ENCODE measurements at regions not wholly inside any gene's neighbourhood (a gene's known extent, or its start where the extent isn't known, plus 50 kb on each side); places are given as distances from the start of the nearest gene placed in this dataset.

DNA sequence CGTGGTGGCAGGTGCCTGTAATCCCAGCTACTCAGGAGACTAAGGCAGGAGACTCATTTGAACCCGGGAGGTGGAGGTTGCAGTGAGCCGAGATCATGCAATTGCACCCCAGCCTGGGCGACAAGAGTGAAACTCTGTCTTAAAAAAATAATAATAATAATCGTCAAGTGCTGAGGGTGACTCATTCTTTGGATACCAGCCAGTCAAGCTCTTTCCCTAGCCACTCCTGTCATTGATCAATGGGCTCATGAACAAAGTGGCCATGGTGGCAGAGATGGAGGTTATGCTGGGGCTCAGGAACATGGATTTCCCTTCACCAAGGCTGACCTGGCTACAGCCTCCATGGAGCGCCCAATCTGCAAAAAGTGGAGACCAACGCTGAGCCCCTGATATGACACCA lies 94.5 kb upstream of the HAAO start:
- no peak for DNase-seq

GRCh38 chr2:42882756-42883155 lies 90.4 kb upstream of the HAAO start:
- DNase-seq = no peak

DNA sequence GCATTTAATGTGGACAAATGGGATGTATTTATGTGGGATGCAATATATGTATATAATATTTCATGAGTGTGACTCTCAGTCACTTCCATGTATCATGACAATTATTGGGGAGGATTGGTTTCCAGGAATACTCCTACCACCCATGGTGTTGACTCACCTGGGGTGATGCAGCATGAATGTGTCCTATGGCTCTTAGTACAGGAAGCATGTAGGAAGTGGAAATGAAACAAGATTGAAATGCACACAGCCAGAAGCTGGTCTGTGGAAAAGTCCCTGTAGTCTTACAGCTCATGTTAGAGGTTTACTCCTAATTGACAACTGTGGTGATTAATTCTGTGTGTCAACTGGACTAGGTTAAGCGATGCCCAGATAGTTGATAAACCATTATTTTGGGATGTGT lies 89.3 kb upstream of the HAAO start:
- no peak for DNase-seq

DNA sequence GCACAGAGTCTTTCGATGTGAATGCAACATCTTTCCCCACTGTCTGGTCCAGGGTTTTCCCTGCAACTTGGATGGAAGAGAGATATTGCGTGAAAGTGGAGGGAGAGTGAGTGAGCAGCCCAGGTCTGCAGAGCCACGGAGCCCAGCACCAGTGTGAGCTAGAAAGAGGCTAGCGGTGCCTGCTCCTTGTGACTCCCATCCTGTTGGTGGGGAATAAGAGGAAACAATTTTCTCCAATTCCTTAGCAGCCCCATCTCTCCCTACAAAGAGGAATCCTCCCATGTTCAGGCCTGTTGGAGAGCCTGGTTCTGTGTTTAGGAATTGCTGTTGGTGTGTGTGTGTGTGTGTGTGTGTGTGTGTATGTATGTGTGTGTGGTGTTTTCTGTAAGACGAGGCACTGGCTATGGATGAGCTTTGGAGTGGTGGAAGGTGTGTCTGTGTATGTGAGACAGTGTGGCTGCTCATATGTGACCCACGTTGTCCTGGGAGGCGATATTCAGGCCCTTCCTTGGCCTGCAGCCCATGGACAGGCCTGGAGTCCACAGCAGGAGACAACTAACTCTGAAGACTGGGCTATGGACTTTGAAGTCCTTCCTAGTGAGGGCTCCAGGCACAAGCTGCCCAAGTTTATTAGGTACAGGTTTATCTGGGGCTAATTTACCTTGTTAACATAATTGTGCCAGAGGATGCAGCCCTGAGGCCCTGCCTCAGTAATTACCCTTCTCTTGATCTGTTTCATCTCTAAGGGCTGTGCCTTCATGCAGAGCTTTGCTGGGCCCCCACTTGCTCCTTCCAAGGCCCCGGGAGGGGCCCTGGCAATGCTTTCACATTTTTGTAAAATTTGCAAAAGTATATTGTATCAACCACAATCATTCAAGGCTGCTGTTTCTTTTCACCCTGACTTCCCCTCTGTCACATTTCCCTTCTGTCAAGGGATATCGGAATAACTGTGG lies 88.6 kb upstream of the HAAO start:
- DNase-seq = no peak

DNA sequence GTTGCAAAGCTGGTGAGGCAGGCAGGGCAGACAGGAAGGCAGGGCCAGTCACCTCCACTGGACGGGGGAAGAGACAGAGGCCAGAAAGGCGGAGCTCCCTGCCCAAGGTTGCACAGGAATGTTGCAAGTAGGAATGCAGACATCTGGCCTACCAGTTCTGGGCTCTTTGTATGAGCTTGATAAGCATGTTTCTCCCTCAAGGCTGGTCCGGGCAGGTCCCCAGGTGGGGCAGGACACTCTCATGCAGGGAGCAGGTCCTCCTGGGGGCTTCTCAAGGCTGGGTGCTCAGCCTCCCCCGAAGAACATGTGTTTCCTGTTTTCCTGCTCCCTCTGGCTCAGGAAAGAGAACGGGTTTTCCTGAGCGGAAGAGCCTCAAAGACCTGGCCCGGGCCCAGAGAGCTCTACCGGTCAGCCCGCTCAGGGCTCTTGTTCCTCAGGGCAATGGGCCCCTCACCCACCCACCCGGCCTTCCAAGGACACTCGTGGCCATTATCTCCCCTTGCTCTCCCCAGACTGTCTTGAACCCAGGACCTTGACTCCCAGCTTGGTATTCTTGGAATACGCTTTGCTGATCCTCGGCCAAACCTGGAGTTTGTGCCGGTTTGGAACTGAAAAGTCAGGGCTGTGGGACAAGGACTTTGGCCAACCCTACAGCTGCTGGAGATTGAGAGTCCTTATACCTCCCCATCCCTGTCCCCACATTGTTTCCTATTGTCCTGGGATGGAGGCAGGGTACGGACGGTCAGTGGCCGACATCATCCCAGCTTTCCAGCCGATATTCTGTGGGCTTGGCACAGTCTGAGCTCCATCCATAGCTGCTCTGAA lies 87.7 kb upstream of the HAAO start:
- DNase-seq = no peak

DNA sequence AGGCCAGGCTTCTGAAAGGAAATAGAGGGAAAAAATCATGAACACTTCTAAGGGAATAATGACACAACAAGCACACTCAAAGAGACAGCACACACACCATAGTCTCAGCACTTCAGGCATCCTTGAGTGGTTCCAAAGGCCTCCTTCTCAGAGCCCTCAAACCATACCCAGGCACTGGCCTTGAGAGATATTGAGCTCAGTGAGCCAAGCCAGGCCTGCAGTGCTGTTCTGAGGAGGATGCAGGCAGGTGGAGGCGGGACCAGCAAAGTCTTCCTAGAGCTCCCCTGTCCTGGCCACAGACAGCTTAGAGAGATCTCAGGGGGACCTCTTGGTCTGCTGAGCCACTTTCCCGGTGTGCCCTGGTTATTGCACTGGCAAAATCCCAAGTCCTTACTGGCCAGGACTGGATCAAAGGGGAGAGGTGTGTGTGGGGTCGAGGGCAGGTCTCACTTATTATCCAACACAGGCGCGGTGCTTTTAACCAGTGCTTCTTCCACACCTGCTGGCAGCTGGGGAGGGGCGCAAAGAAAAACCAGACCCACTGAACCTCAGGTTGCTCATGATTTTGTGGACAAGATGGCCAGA lies 86.8 kb upstream of the HAAO start:
- no peak for DNase-seq

DNA sequence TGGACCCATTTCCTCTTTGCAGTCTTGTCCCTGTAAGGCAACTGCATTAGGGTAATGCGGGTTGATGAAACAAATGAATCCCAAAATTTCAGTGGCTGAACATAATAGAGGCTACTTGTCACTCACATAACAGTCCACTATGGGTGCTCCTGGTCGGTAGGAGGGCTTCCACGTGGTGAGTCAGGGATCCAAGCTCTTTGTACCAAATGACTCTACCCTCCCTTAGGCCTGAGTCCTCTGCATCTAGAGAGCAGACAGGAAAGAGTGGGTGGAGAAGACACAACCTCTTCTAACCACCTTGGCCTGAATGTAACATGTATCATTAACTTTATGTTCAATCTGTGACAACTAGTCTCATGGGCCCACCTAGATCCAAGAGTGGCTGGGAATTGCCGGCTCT lies 86.2 kb upstream of the HAAO start:
- no peak for DNase-seq

GRCh38 chr2:42877936-42878335 lies 85.6 kb upstream of the HAAO start:
- no peak for DNase-seq

- DNase-seq = no peak
Measured at GRCh38 chr2:42877511-42877910, 85.1 kb upstream of the HAAO start.

DNA sequence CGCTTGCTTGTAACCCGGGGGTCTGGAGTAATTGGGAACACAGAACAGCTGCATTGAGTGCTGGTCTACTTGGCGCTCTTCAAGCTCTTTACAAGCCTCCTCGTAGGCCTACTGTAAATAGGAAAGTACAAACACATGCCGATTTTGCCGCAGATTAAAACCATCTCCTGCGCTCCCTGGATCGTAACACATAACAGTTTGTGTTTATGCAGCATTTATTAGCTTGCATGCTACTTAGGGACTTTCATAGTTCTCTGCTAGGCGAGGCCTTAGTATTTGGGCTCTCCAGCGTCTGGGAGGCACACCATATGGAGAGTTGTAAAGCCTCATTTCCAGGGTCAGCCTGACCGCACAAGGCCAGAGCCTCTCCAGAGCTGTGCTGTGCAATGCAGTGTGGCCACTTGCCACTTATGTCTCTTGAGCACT lies 84.0 kb upstream of the HAAO start:
- DNase-seq = no peak

DNA sequence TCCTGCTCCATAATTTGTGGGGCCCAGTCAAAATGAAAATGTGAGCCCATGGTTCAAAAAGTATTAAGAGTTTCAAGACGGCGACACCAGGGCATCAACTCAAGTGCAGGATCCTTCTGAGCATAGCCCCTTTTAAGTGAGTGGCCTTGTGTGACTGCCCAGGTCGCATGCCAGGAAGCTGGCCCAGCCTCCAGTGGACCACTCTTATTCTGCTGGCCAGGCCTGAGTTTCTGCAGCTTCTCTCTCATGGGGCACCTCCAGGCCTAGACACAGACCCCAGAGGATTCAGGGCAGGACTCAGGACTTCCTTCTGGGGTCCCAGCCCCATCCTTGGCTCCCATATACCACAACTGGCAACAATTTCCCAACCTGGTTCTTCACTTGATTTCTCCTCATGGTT lies 83.5 kb upstream of the HAAO start:
- no peak for DNase-seq

GRCh38 chr2:42874949-42875801 lies 82.8 kb upstream of the HAAO start:
- no peak for DNase-seq

DNA sequence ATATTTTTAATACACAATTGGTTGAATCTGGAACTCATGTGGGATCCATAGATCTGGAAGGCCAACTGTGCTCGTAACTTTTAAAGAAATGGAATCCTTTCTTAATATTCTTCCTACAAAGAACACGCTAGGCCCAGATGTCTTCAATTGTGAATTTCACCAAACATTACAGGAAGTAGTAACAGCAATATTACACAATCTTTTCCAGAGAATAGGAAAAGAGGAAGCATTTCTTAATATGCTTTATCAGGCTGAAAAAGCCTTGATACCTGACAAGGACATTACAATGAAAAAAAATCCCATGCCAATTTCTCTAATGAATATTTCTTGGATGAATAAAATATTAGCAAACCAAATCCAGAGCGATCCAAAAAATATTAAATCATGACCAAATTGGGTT lies 80.3 kb upstream of the HAAO start:
- DNase-seq = no peak

DNA sequence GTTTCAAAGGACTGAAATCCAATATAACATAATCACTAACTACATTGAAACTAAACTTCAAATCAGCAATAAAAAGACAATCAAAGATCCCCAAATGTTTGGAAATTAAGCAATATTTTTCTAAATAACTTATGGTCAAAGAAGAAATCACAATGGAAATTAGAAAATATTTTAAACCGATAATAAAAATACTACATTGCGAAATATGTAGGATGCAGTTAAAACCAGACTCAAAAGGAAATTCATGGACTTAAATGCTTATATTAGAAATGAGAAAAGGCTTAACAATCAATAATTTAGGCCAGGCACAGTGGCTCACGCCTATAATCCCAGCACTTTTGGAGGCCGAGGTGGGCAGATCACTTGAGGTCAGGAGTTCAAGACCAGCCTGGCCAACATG lies 79.0 kb upstream of the HAAO start:
- DNase-seq = no peak

DNA sequence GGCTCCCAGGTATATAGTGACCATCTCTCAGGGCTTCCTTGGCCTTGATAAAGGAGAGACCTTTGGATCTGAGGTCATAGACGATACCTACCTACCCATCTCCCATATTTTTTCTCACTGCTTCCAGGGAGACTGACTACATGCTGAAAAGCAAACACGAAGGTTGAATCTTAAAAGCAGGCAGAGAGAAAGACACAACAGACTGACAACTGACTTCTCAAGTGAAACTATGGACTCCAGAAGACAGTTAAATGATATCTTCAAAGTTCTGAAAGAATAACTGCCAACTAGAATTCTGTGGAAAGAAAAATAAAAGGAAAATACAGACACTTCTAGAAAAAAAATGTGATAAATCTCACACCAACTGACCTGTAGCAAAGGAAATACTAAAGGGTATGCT lies 76.5 kb upstream of the HAAO start:
- no peak for DNase-seq

DNA sequence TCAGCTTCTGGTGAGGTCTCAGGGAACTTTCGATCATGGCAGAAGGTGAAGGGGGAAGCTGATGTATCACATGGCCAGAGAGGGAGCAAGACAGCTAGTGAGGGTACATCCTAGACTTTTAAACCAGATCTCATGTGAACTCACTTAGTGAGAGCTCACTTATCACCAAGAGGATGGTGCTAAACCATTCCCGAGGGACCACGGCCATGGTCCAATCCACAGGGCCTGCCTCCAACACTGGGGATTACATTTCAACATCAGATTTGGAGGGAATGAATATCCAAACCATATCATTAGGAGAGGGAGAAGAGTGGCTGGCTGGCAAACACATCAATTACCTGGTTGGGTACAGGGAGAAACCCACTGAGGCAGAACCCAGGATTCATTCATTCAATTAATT lies 75.7 kb upstream of the HAAO start:
- no peak for DNase-seq

- no peak for DNase-seq
Measured at GRCh38 chr2:42867093-42868065, 75.0 kb upstream of the HAAO start.

GRCh38 chr2:42865884-42866881 lies 73.8 kb upstream of the HAAO start:
- no peak for DNase-seq

DNA sequence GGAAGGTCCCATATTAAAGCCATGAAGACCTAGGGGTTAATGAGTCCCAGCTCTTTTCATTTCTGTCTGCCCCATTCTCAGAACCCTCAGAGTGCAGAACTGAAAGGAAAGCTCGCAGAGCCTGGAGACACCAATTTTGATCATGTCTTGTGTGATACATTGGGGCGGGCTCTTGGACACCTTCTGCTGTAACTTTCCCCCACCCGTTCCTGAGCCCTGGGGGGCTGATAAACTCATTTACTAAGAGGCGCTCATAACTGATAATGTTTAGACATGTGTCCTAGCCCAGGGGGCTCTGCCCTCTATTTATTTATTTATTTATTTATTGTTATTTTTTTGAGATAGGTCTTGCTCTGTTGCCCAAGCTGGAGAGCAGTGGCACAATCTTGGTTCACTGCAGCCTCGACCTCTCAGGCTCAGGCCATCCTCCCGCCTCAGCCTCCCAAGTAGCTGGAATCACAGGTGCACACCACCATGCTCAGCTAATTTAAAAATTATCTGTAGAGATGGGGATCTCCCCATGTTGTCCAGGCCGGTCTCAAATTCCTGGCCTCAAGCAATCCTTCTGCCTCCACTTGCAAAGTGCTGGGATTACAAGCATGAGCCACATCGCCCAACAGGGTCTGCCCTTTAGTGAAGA lies 72.4 kb upstream of the HAAO start:
- DNase-seq = no peak

- no peak for DNase-seq
Measured at GRCh38 chr2:42864222-42864621, 71.8 kb upstream of the HAAO start.

All from NCI-H2107 (cell line).